GM21515 (cell line): ENCODE measurements at regions not wholly inside any gene's neighbourhood (a gene's known extent, or its start where the extent isn't known, plus 50 kb on each side); places are given as distances from the start of the nearest gene placed in this dataset.

Experiments
- ATAC-seq: cut with Tn5 transposase; IDR thresholded peaks from one replicate; pipeline ENCODE4 v1.9.1; 2021; ENCODE audit not compliant: unreplicated experiment

DNA sequence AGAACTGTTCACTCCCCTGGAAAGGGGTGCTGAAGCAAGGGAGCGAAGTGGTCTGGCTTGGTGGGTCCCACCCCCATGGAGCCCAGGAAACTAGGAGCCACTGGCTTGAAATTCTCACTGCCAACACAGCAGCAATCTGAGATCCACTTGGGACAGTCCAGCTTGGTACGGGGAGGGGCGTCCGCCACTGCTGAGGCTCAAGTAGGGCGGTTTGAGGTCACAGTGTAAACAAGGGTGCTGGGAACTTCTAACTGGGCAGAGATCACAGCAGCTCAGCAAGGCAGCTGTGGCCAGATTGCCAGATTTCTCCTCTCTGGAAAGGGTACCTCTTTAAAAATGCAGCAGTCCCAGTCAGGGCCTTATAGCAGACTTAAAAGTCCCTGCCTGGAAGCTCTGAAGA is 53.9 kb upstream of the GALNTL6 start:
- ATAC-seq, result no peak

DNA sequence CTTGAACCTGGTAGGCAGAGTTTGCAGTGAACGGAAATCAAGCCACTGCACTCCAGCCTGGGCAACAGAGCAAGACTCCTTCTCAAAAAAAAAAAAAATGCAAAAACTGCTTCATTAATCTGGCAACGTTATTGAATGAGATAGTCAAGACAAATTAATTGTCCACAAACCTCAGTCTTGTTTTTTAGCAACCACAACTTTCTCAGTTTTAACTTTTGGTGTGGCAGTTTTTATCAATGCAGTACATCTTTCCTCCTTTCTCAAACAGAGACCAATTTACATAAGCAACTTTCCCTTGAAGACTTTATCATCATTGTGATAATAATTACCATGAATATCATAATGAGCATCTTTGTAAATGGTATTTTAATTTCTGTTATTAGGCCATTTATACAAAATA is 61.7 kb upstream of the GALNTL6 start:
- no peak for ATAC-seq

DNA sequence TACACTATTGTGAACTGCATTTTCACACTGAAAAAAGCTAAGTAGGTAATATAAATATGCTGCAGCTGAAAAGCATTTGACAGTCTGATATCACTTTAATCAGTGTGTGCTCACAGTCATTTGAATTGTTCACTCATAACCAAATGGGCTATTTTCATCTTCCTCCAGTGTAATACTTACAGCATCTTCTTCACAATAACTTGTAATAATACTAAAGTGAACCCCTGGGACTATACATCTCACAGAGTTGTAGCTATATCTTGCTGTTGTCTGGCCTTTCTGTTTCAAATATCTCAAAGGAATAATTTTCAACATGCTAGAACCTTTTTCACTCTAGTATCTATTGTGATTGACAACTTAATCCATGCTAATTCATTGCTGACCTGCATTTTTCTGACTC is 66.8 kb upstream of the GALNTL6 start:
- no peak for ATAC-seq

DNA sequence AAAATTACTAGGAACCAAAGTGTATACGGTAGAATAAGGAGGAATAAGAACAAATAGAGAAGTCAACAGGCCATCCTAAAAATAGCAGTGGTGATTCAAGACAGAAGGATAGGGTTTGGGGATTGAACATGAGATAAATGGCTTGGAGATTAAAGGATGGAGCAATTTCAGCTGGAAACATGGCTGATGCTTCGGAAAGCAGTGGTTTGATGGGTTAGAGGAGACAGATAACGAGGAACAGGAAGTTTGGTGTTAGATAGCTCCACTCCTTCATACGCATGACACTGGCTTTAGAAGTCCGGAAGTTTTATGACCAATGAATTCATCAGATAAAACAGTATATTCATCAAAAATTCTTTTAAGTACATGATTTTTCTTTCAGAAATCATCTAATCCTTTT is 70.8 kb upstream of the GALNTL6 start:
- ATAC-seq, result no peak

DNA sequence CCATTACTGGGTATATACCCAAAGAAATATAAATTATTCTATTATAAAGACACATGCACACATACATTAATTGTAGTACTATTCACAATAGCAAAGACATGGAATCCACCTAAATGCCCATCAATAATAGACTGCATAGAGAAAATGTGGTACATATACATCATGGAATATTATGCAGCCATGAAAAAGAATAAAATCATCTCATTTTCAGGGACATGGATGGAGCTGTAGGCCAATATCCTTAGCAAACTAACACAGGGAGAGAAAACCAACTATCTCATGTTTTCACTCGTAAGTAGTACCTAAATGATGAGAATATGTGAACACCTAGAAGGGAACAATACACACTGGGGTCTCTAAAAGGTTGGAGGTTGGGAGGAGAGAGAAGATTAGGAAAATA is 86.0 kb upstream of the GALNTL6 start:
- no peak for ATAC-seq

DNA sequence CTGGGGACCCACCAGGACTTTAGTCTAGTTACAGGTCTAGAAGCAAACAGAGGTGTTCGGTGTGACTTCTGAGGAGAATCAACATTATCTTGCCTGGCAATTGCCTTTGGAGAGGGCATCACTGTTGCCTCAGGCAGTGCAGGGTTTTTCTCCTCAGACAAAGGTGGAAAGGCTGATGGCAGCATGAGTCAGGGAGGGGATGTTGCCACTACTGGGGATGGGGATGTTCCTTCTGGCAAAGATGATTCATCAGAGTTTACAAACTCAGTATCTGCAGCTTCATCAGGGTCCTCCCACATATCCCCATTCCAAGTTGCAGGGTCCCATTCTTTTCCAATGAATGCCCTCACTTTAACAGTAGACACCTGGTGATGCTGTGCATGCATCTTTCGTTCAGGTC is 91.3 kb upstream of the GALNTL6 start:
- ATAC-seq, result no peak

DNA sequence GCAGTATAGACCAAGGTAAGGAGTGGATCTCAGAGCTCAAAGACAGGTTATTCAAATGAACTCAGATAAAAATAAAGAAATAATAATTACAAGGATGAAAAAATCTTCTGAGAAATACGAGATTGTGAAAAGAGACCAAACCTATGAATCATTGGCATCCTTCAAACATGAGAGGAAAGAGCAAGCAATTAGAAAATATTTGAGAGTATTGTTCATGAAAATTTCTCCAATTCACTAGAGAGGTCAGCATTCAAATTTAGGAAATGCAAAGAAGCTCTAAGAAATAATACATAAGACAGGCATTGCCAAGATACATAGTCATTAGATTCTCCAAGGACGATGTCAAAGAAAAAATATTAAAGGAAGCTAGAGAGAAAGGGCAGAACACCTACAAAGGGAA is 93.5 kb upstream of the GALNTL6 start:
- no peak for ATAC-seq

DNA sequence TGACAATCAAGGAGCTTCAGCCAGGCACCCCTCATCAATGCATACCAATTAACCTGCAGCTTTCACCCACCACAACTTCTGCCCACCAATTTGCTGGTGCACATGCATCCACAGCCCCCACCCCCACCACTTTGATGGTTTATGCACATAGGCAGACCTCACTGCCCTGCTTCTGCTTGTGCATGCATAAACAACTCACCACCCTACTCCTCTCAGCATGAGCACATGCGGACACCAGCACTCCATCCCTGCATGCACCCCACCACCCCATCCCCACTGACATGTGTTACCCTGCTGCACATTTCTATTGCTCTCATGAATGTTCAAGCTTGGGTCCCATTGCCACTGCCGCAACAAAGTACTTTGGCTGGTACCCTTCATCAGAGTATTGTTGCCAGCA is 94.5 kb upstream of the GALNTL6 start:
- ATAC-seq, result no peak

DNA sequence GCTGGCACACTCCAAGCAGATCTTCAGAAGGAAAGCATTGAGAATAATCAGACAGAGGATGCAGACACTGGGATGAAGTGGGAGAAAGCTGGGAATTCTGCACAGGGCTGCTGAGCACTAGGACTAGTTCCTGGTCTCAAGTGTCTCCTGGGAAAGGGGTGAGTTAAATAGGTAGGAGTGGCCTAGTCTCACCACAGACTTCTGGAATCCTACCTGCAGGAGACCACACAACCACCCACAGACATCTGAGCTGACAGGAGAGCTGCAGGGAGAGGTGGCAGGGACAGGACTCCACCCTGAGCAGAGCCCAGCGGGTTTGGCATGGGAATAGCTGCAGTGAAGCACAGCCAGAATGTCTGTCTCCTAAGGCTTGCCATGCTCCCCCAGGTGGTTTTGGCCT is 95.1 kb upstream of the GALNTL6 start:
- no peak for ATAC-seq

DNA sequence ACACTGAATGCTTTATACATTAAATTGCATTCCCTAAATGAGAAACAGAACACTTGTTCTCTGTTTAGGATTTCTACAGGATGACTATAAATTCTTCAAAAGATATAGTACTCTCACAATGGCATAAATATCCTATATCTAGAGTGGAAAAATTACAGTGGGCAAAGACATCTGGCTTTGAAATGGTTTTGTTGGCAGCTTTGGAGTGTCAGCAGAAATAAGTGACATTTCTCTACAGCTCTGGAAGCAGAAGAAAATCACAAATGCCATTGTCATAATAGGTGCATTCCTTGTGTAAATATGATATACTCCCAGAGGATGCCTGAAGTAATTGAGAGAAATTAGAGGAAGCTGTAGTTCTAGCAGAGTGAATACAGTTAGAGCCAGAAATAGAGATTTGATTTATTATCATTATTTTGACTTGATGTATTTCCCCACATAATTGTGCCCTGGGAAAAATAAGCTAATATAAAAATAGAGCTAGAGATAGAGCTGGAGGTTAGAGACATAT is 95.9 kb upstream of the GALNTL6 start:
- ATAC-seq, result no peak

DNA sequence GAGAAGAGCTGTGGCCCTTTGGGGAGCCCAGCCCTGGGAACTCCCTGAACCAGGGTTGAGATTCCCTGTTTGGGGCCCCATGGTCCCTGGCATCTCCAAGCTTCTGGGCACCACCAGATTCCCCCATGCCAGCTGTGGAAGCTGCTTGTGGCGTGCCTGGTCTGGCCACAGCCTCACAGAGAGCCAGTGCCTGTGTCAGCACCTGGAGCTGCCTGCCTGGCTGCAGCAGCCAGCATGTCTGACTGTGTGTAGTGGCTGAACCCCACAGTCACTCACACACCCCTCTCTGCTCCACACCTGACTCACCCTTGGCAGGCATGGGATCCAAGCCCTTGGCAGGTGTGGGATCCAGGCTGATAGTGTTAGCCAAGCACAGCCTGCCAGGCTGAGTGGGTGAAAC is 97.2 kb upstream of the GALNTL6 start:
- no peak for ATAC-seq

DNA sequence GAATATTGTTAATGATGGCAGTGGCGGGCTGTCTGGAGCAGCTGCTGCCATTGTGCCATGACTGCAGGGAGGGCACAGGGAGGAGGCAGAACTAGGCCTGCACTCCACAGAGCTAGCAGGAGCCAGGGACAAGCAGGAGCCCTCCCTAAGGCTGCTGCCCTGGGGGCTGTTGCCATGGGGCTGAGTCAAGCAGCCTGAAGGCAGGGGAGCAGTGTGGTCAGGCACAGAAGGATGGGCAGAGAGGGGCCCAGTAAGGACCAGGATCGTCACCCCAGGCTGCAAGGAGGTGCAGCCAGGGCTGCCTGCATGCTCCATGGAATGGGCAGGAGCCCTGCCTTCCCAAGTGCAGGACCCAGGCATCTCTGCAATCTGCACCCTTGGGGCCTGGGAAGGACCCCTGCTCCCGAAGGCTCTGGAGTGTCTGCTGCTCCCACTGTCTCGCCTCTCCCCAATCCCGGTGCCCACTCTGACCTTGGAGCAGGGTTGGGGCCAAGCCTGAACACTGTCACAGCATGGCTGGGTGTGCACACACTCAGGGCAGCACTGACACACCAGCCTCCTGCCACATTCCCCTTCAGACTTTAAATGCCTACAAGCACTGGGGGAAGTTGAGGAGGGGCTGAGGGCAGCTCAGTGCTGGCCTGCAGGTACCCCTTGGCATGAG is 98.3 kb upstream of the GALNTL6 start:
- no peak for ATAC-seq

DNA sequence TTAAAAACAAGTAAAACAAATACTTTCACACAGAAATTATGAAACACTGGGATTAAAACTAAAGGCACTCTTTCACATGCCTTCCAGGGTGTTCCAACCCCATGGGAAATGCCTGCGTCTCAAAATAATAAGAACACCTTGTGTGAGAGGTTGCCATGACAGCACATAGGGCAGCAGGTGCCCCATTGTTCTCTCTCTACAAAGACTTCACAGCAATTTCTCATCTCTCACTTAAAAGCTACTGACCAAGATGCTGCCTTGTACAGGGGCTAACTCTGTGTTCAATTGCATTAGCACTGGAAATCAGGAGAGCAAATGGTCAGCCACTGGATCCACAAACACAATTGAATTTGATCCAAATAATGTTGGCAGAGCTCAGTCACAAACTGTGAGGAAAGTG is 102.5 kb upstream of the GALNTL6 start:
- no peak for ATAC-seq

DNA sequence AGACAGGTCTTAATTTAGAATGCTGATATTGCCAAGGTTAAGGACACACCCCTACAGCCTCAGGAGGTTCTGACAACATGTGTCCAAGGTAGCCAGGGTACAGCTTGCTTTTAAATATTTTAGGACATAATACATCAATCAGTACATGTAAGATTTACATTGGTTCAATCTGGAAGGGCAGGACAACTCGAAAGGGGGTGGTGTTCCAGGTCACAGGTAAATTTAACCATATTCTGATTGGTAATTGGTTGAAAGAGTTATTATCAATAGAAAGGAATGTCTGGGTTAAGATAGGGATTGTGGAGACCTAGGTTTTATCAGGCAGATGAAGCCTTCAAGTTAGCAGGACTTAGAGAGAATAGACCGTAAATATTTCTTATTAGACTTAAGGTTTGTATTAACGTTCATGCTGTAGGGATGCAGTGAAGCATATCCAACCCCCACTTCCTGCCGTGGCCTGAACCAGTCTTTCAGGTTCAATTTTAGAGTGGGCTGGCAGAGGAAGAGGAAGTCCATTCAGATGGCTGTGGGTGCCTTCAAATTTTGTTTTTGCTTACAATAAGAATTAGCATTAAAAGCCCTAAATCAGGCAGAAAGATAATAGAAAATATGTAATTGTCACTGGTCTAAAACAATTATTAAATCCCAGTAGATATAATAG is 136.5 kb upstream of the GALNTL6 start:
- ATAC-seq, result peak; percentile 98

DNA sequence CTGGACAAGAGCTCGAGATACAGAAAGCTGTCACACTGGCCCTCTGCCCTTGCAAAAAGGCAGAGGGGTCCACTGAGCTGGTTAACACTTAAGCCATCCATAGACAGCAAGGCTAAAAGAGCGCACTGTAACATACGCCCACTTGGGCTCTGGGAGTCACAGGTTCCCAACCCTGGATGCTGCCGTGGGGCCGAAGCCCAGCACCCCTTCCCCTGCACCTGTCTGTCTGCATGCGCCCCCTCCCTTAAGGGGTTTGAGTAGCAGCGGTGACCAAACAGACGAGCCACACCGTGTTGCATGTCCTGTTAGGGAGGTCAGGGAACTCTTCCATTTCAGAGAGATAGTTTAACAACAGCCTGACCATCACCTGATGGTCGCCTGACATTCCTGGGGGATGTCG is 138.4 kb upstream of the GALNTL6 start:
- no peak for ATAC-seq

DNA sequence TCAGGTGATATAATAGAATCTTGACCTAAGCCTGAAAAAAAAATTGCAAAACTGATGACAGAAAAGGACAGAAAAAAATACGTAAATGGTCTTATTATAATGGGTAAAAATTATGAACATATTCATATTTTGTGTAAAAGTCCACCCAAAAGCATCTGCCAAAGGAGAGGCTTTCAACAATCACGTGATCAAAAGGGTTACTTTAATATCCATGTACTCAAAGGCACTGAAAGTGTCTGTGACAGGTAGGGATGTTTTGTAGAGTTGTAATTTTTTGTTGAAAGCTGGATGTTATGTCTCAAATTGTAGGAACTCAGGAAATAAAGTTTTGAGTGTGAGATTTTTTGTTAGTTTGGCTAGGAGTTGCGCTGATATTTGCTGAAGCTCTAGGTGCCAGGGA is 144.8 kb upstream of the GALNTL6 start:
- no peak for ATAC-seq

DNA sequence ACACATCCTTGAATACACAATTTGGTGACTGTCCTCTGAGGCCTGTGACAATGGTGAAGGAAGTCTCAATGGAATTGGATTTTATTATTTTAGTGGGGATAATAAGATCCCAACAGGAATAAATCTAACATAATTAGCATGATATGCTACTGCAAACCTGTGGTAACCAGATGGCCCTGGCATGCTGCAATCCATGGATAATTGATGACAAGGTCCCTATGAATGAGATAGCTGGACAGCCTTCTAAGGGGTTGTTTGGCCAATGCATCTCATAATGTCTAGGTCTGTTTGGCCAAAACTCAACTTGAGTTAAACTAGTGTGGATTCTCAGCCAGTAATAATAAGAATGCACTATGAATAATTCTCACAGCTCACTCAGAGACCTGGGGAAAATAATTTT is 145.3 kb upstream of the GALNTL6 start:
- no peak for ATAC-seq

DNA sequence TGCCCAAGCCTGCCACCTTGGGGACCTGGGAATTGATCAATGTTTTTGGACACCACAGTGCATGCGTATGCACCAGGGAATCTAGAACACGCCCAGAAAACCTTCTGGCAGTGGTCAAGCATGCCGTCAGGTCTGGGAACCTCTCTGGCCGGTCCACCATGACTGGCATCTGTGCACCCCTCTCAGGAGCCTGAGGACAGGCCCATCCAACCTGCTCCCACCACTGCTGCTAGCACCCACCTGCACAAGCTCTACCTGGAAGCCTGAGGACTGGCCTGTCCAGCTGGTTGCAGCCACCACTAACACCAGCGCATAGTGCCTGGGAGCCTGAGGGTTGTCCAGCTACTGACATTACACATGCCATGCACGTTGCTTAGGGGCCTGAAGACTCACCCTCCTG is 162.1 kb upstream of the GALNTL6 start:
- no peak for ATAC-seq

DNA sequence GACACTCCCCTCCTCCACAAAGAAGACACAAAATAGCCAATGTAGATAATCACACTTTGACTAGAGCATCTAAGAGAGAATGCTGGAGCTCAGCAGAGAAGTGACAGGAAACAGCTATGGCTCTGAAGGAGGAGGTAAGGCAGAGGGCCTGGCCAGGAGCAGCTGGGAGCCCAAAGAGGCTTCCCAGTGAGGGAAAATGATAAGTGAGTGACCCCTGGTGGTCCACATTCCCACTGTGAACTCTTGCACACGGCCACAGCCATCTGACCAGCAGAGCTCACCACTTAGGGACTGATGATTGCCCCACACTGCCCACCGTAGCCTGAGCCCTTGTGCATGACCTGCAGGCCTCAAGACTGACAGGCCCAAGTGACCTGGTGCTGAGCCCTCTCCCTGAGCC is 162.7 kb upstream of the GALNTL6 start:
- ATAC-seq, result peak; percentile 80

DNA sequence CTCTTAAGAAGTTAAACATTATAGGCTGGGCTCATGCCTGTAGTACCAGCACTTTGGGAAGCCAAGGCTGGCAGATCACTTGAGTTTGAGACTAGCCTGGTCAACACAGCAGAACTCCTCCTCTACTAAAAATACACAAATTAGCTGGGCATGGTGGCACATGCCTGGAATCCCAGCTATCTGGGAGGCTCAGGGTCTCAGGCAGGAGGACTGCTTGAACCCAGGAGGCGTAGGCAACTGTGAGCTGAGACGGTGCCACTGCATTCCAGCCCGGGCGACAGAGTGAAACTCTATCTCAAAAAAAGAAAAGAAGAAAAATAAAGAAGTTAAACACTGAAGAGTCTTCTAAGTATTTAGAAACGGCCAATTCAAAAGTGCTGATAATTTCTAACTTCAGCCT is 164.3 kb upstream of the GALNTL6 start:
- no peak for ATAC-seq

DNA sequence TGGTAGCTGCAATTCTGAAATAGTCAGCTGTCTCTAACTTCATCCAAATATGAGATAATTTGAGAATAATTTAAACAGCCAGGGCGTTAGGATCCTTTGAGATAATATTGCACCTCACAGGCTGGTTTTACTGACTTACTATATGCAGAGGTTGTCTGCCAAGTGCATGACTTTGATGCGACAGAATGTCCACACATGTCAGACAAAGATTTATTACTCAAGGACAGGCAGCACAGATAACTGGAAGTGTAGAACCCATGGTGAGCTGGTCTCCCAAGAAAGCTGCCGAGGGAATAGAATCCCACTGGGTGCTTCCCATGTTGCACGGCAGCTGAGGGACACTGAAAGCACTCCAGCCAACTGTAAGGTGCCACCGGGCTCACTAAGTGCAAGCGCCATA is 166.2 kb upstream of the GALNTL6 start:
- ATAC-seq, result no peak

DNA sequence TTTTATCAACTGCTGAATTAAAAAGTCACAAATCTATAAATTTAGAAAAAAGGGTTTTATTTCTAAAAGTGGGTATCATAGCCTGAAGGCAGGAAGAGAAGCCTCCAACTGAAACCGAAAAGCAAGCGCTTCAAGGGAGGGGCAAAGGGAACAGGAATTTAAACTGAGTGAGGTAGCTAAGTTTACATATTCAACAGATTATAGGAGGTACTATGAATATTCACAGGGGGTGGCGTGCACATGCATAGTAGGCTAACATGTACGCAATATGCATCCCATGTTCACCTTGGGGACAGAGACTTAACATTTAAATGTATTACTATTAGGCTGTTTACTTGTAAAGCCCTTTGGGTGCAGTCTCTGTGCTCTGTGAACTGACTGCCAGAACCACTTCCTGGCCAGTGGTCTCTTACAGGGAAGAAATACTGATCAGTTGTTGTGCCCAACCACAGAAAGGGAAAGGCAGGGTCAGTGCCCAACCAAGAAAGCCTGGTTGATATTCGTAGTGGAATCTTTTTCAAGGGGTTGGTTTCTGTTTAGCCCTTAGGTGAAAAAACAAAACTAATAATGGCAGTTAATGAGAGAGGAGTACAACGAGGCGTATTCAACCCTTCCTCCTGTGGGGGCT is 168.7 kb upstream of the GALNTL6 start:
- ATAC-seq, result peak; percentile 86
